ENCODE measurements at regions not wholly inside any gene's neighbourhood (a gene's known extent, or its start where the extent isn't known, plus 50 kb on each side); places are given as distances from the start of the nearest gene placed in this dataset.

DNA sequence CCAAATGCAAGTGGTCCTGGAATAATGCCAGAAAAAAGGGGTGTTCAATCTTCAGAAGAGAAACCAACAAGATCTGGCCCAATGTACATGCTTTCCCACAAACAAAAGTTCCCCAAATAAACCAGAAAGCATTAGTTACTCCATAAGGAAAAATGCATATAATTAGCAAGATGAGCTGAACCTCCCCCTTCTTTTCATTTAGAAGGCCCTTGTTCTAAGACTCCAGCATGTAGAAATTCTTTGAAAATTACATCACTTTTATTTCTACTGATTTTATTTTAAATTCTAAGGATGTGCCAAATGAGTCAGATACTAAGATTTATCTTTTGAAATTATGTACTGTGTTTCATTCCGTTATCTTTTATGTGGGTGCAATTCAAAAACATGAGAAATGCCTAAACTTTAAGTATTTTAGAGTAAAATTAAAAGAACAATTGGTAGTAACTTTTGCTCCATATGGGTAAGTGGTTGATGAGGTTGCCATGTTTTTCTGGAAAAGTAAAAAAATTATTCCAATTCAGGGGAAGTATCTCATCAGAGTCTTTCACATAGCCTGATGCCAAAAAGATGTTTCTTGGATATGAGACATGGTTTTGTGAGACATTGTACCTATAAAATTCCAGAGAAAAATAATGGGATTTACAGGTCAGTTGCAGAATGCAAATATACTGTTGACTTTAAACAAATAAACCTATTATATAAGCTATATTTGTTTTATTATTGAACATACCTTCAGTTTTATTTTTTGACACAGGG, 106.5 kb upstream of the CCDC112 start:
- TF ChIP-seq CTCF (conservative IDR thresholded peaks at IDR 0.05; ENCODE audit: low read depth, low read length) (no peak), EZH2 (IDR thresholded peaks at IDR 0.05; ENCODE audit: borderline replicate concordance, low read depth, low read length, poor library complexity, severe bottlenecking) (no peak)
